Natural killer cell (primary cell): ENCODE measurements at regions not wholly inside any gene's neighbourhood (a gene's known extent, or its start where the extent isn't known, plus 50 kb on each side); places are given as distances from the start of the nearest gene placed in this dataset.

ENCODE experiments used
- ATAC-seq, 3 donors: fragments of 150-1000 bp in 2 of 3; fragments of 200-7000 bp in 1 of 3; cut with Tn5 transposase; 1 replicate in 1 of 3; 2 replicates in 2 of 3; pipeline ENCODE4 v1.10.0; 2021; ENCODE audit warnings: mild to moderate bottlenecking in 2 of 3, moderate library complexity in 2 of 3
- DNase-seq, 2 donors: peaks; one replicate each; pipeline versions ENCODE4 v3.0.0 to v3.0.0-alpha.2; 2013 to 2021; ENCODE audit warnings: mixed read lengths in 1 of 2
- H3K27ac ChIP-seq: one replicate; pipeline ENCODE4 v1.5.1; 2013; ENCODE audit warnings: mild to moderate bottlenecking, low read length
- H3K27me3 ChIP-seq: one replicate; pipeline ENCODE4 v1.6.1; 2013; ENCODE audit warnings: low read length; ENCODE audit not compliant: control insufficient read depth, insufficient read depth
- H3K36me3 ChIP-seq: one replicate; pipeline ENCODE4 v1.6.1; 2013; ENCODE audit warnings: low read length; ENCODE audit not compliant: control insufficient read depth, insufficient read depth
- H3K4me1 ChIP-seq: one replicate; pipeline ENCODE4 v1.6.1; 2013; ENCODE audit warnings: low read length; ENCODE audit not compliant: control insufficient read depth, insufficient read depth
- H3K4me3 ChIP-seq: one replicate; pipeline ENCODE4 v1.5.1; 2013; ENCODE audit warnings: low read length
- H3K9me3 ChIP-seq: one replicate; pipeline ENCODE4 v1.6.1; 2013; ENCODE audit warnings: low read length; ENCODE audit not compliant: control insufficient read depth, insufficient read depth
- H3K27ac Mint-ChIP-seq, 2 donors: one replicate each; pipeline ENCODE4 v1.8.0; 2022; ENCODE audit warnings: mild to moderate bottlenecking in 2 of 2, mixed read lengths in 2 of 2, moderate library complexity in 1 of 2
- H3K27me3 Mint-ChIP-seq, 2 donors: one replicate each; pipeline ENCODE4 v1.8.0; 2022; ENCODE audit warnings: low read depth in 2 of 2, mixed read lengths in 2 of 2
- H3K36me3 Mint-ChIP-seq: one replicate; pipeline ENCODE4 v1.8.0; 2022; ENCODE audit warnings: mixed read lengths
- H3K4me1 Mint-ChIP-seq, 2 donors: one replicate each; pipeline ENCODE4 v1.8.0; 2022; ENCODE audit warnings: mixed read lengths in 2 of 2
- H3K4me3 Mint-ChIP-seq: one replicate; pipeline ENCODE4 v1.8.0; 2022; ENCODE audit warnings: mild to moderate bottlenecking, moderate library complexity, mixed read lengths
- H3K9me3 Mint-ChIP-seq, 2 donors: one replicate each; pipeline ENCODE4 v1.8.0; 2022; ENCODE audit warnings: mixed read lengths in 2 of 2
- WGBS: methylation state at CpG from one replicate; pipeline ENCODE4 v1.1.7; 2013; ENCODE audit warnings: missing lambda C conversion rate; ENCODE audit not compliant: insufficient coverage; 5-methylcytosine and 5-hydroxymethylcytosine counted together
- intact Hi-C: fragments of 100-400 bp; cut with micrococcal nuclease; formaldehyde crosslinking; loops from one replicate; pipeline ENCODE4 v1.14.2; 2022
- TF ChIP-seq, protein P1 (sequence below): fragments of 200-600 bp; IDR thresholded peaks from one replicate; pipeline ENCODE4 v1.8.0; 2022; ENCODE audit warnings: antibody characterized with exemption

DNA sequence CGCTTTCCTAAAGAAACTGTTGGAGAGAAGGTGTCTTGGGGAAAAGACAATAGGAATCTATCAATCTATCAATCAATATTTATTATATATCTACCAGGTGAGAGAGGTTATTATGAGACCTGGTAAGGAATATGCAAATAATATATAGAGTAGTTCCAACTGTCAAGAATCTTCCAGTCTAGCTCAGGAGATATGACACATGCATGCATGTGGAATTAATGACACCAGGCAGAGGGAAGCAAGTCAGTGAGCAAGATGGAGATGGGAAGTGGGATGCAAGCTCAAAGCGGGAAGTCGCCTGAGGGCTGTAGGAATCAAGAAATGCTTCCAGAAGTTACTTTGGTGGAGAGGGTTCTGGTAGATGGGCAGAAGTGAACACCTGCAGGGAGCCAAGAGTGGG lies 187.4 kb upstream of the NRP1 start:
- Histone ChIP-seq H3K4me3 (no peak overlapping the region), H3K9me3 (no peaks in the 10 kb centered on the region), H3K36me3 (no peaks in the 10 kb centered on the region), H3K27ac (no peak overlapping the region), H3K4me1 (no peaks in the 10 kb centered on the region), H3K27me3 (peaks cover 13% of the 10 kb centered on the region)
- peaks cover 12 to 43% of the 10 kb centered on the region in 2 donors for H3K27me3 Mint-ChIP-seq
- intact Hi-C loops = no loop called here
- DNase-seq = no peak
- TF ChIP-seq, protein P1, sequence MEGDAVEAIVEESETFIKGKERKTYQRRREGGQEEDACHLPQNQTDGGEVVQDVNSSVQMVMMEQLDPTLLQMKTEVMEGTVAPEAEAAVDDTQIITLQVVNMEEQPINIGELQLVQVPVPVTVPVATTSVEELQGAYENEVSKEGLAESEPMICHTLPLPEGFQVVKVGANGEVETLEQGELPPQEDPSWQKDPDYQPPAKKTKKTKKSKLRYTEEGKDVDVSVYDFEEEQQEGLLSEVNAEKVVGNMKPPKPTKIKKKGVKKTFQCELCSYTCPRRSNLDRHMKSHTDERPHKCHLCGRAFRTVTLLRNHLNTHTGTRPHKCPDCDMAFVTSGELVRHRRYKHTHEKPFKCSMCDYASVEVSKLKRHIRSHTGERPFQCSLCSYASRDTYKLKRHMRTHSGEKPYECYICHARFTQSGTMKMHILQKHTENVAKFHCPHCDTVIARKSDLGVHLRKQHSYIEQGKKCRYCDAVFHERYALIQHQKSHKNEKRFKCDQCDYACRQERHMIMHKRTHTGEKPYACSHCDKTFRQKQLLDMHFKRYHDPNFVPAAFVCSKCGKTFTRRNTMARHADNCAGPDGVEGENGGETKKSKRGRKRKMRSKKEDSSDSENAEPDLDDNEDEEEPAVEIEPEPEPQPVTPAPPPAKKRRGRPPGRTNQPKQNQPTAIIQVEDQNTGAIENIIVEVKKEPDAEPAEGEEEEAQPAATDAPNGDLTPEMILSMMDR = no peak
- no peak overlapping the region for H3K4me3 Mint-ChIP-seq
- no peaks in the 10 kb centered on the region for H3K4me1 Mint-ChIP-seq
- no peaks in the 10 kb centered on the region for H3K36me3 Mint-ChIP-seq
- no peaks in the 10 kb centered on the region for H3K9me3 Mint-ChIP-seq
- WGBS = 96% methylated on average over 2 of the region's 3 CpGs
- no peak for ATAC-seq
- no peak overlapping the region for H3K27ac Mint-ChIP-seq

DNA sequence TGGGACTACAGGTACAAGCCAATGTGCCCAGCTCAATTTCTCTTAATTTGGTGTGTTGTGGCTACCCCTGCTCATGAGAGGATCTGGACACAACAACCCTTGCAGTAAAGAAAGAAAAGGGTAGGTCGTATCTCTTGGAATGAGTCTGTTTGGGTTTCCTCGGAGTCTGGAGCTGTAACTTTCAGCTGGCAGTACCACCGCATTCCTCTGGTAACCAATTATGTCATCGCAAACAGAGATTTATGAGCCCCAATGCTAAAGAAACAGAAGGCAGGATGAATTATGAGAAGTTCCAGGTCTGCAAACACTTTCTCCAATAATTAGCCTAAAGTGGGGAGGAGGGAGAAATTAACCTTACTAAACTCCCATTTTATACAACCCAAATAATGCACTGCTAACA lies 186.6 kb upstream of the NRP1 start:
- 10% methylated on average over 4 of the region's 4 CpGs for WGBS
- no peak for ATAC-seq
- intact Hi-C loops = no loop called here

DNA sequence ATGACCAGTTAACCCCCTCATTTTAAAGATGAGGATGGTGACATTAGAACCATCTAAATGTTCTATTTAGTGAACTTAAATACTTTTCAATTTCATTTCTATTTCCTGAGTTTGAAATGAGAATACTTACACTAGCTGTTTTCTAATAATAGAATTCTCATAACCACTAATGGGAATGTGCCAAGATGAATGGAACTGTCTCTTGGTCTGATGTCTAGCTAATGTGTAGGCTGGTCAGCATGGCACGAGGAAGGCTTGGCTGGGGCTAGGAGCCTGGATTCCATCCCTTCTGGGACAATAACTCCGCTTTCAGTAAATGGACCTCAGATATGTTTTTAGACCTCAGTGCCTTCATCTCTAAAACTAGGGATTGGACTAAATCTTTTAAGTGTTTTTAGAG lies 185.8 kb upstream of the NRP1 start:
- Mint-ChIP-seq H3K27ac (no peak overlapping the region), H3K4me1 (no peaks in the 10 kb centered on the region), H3K4me3 (no peak overlapping the region), H3K27me3 (peaks cover 12 to 36% of the 10 kb centered on the region in 2 donors), H3K36me3 (no peaks in the 10 kb centered on the region), H3K9me3 (no peaks in the 10 kb centered on the region)
- Histone ChIP-seq H3K36me3 (no peaks in the 10 kb centered on the region), H3K9me3 (no peaks in the 10 kb centered on the region), H3K4me3 (no peak overlapping the region), H3K27me3 (peaks cover 13% of the 10 kb centered on the region), H3K27ac (no peak overlapping the region), H3K4me1 (no peaks in the 10 kb centered on the region)
- ATAC-seq (no peak), DNase-seq (no peak)
- TF ChIP-seq, protein P1 = no peak
- intact Hi-C loops = no loop called here
- WGBS = 86% methylated on average over 2 of the region's 2 CpGs

More for the DNA sequence above, 186.6 kb upstream of the NRP1 start:
- Histone ChIP-seq H3K9me3 (no peaks in the 10 kb centered on the region), H3K27me3 (peaks cover 13% of the 10 kb centered on the region), H3K27ac (no peak overlapping the region), H3K4me1 (no peaks in the 10 kb centered on the region), H3K36me3 (no peaks in the 10 kb centered on the region), H3K4me3 (no peak overlapping the region)
- no peak overlapping the region for H3K27ac Mint-ChIP-seq
- TF ChIP-seq, protein P1 = no peak
- no peak overlapping the region for H3K4me3 Mint-ChIP-seq
- no peak for DNase-seq
- H3K27me3 Mint-ChIP-seq = peaks cover 12 to 37% of the 10 kb centered on the region in 2 donors
- no peaks in the 10 kb centered on the region for H3K36me3 Mint-ChIP-seq
- no peaks in the 10 kb centered on the region for H3K9me3 Mint-ChIP-seq
- H3K4me1 Mint-ChIP-seq = no peaks in the 10 kb centered on the region

DNA sequence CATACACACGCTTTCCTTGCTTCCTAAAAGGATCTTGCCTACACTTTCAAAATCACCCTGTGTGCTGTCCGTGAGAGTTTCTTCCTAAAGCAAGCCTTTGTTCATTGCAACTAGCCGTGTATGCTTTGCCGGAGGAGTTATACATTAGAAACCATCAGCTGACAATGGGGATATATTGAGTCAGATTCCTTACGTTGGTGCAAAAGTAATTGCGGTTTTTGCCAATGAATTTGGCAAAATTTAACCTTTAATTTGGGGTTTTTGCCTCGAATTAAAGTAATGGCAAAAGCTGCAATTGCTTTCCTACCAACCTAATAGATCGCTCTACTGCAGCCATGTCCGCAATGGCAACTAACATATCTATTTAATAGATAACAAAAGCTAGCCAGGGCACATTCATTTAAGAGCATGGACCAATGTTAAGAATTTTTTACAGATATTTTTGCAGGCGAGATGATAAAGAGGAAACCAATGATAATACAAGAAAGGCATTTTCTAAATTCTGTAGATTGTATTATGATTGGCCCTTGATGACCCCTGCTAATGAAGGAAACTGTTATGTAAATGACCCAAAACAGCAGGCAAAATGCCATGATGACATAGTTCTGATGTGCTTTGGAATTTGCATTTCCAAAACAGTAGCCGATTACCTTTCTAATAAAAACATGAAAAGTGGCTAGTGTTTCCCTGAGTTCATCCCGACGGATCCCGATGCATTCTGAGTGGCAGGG lies 184.8 kb upstream of the NRP1 start:
- ATAC-seq (no peak), DNase-seq (no peak)
- Histone ChIP-seq H3K4me1 (no peaks in the 10 kb centered on the region), H3K36me3 (no peaks in the 10 kb centered on the region), H3K9me3 (no peaks in the 10 kb centered on the region), H3K27ac (no peak overlapping the region), H3K4me3 (no peak overlapping the region), H3K27me3 (peaks cover 13% of the 10 kb centered on the region)
- TF ChIP-seq, protein P1 = no peak
- Mint-ChIP-seq H3K9me3 (no peaks in the 10 kb centered on the region), H3K36me3 (no peaks in the 10 kb centered on the region), H3K27ac (no peak overlapping the region), H3K4me1 (no peaks in the 10 kb centered on the region), H3K4me3 (no peak overlapping the region), H3K27me3 (peaks cover 12 to 36% of the 10 kb centered on the region in 2 donors)
- WGBS = 85% methylated on average over 13 of the region's 14 CpGs
- intact Hi-C loops = no loop called here
